ENCODE measurements at regions not wholly inside any gene's neighbourhood (a gene's known extent, or its start where the extent isn't known, plus 50 kb on each side); places are given as distances from the start of the nearest gene placed in this dataset.
A peak's percentile ranks its signal among the peaks of the same experiment; 100 is the strongest.
"Not testable (repeated sequence)": the region's sequence is repeated elsewhere in the genome, so short reads cannot be mapped to it uniquely, and the experiment has no call there.

DNA sequence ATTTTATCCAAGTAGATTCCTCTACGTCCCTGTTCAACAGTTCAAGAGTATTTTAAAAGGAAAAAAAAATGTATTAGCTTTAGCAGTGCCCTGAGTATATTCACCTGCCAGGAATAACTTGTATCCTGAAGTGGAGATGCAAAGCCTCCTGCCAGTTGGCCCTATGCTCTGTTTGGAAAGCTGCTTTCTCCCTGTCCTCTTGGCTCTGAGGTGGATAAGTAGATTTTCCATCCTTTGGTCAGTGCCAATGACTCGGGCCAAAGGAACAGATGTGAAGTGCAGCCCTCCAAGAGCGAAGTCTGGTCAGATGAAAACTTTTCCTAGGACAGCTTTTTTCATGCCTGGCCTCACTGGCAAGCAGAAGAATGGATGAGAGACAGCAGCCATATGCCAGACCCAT lies 839.9 kb upstream of the TENM4 start:
- no peak for DNase-seq

DNA sequence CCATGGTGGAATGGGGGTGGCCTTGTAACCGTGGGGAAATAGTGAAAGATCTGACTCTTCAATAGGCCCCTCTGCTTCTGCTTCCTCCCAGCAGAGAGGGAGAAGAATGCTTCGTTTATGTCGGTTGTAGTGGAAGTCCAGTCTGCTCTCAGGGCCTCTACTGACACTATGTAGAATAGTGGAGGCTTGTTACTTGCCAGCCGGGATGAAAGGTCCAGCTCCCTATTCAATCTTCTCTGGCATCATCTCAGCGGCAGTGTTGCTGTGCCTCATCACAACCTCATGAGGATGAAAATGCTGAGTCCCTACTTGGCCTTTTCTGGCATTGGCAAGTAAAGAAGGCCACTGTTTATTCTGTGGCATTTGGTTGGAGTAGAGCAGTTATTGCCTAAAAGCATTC lies 820.9 kb upstream of the TENM4 start:
- DNase-seq, result no peak

DNA sequence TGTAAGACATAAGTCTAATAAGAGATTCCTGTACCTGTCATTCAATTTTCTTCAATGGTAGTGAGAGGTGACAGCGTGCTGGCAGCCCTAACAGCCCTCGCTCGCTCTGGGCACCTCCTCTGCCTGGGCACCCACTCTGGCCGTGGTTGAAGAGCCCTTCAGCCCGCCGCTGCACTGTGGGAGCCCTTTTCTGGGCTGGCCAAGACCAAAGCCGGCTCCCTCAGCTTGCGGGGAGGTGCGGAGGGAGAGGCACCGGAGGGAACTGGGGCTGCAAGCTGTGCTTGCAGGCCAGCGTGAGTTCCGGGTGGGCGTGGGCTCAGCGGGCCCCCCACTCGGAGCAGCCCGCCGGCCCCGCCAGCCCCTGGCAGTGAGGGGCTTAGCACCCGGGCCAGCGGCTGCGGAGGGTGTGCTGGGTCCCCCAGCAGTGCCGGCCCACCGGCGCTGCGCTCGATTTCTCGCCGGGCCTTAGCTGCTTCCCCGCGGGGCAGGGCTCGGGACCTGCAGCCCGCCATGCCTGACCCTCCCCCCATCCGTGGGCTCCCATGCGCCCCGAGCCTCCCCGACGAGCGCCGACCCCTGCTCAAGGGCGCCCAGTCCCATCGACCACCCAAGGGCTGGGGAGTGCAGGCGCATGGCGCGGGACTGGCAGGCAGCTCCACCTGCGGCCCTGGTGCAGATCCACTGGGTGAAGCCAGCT lies 816.6 kb upstream of the TENM4 start:
- DNase-seq, result not testable (repeated sequence)

DNA sequence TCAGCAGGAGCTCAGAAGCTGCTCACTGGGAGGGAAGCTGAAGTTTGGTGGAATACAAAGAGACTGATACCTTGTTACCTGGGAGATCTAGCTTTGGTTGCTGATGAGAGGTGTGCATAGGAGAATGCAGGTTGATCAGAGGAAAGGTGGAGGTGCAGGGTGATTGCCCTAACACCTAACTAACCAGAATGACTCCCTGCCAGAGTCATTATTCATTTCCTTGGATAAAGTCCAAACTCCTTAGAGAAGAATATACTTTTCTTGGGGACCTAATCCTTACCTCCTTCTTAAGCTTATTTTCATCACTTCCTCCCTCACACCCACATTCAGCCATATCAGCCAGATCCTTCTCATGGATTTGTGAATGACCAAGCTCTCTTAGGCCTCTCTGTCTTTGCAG lies 814.2 kb upstream of the TENM4 start:
- no peak for DNase-seq

DNA sequence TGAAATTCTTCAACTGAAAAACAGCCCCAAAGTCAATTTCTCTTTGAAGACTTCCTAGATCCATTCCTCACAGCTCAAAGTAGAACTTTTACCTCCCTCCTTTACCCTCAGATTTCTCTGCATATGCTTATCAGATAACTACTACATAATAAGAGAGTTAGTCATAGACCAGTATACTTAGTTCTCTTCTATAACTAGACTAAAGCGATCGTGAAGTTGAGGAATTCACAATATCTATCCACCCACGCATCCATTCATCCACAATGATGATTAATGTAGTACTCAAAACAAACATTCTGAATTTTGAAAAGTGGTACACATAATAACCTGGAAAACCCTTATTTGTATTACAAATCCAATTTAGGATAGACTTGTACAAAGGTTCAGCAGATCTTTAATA lies 800.9 kb upstream of the TENM4 start:
- peak; percentile 86 for DNase-seq

DNA sequence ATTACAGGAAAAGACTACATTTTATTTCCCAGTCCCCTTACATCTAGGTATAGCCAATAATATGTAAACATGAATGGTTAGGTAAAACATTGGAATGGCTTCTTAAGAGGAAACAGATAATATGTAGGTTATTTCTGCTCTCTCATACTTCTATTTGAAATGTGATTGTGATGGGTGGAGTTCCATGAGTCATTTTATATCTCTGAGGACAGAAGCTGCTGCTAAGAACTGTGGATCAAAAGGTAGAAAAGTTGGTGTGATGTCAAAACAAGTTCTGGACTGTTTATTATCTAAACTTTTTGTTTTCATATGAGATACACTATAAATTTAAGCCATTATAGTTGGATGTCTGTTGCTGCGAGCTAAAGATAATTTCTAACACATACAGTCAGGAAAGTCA lies 799.4 kb upstream of the TENM4 start:
- peak; percentile 61 for DNase-seq

DNA sequence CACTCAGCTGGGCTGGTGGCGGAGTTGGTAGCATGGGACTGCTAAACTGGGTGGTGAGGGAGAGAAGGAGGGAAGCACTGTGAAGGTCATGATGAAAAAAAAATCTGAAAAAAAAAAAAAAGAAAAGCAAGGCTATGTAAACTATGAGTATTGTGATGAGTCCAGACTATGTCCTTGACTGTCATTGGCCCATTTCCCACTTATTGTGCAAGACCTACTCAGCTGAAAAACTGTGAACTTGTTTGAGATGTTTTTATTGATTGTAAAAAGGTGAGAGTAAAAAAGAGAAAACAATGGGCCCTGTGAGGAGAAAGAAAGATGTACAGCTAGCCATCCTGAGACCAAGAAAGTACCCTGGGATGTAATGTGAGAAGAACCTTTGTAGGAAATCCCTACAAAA lies 798.4 kb upstream of the TENM4 start:
- no peak for DNase-seq

DNA sequence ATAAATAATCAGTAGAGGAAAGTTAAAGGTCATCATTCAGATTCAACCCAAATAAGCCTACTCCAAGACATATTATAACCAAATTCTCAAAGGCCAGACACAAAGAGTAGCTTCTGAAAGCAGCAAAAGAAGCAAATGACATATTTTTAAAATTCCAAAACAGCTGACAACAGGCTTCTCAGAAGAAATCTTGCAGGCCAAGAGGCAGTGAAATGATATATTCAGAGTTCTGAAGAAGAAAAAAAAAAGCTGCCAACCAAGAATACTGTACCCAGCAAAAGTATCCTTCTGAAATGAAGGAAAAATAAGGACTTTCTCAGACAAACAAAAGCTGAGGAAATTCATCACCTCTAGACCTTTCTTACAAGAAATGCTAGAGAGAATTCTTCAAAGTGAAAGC lies 787.1 kb upstream of the TENM4 start:
- DNase-seq, result no peak

DNA sequence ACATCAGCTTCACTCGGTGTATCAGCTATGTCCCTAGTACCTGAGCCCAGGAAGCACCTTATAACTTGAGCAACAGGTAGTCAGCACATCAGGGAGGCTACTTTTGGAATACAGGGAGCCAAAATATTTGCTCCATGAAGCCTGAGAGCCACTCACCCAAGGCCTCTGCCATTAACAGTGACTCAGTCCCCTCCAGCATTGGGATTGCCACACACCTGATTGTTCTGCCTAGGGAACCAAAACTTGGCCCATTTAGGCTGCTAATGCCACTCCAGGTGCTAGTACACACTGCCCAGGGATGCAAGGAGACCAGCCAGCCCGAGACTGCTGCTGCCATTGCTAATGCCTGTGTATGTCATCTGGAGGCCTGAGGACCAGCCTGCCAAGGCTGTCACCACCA lies 773.6 kb upstream of the TENM4 start:
- no peak for DNase-seq

DNA sequence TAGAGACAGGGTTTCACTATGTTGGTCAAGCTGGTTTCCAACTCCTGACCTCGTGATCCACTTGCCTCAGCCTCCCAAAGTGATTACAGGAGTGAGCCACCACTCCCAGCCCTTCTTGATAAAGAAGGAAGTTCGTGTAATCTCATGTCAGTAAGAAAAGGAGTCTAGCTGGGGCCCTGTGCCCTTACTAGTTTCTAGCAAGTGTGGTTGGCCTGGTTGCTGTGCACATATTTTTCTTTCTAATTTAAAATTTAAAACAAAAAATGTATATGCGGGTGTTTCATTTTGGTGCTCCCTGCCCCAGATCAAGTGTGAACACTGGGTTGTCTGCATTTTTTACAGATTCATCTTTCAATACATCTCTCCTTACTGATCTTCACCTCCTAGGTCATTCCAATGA lies 770.8 kb upstream of the TENM4 start:
- DNase-seq, result no peak

DNA sequence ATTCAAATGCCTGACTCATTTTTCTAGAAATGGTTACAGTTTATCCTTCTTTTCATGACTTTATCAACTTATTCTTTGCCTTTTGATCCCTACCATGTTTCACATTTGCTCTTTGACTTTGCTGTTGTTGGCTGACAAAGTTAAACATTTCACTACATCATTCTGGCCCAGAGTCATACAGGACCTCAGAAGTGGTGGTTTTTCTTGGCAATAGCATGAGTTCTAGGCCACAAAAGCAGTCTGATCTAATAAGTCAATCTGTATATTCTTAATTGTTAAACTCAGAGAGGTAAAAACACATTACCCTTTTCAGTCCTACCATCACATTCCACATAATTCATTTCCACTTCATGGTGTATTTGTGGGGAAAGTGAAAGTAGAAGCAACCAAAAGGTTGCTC lies 763.2 kb upstream of the TENM4 start:
- DNase-seq, result no peak

DNA sequence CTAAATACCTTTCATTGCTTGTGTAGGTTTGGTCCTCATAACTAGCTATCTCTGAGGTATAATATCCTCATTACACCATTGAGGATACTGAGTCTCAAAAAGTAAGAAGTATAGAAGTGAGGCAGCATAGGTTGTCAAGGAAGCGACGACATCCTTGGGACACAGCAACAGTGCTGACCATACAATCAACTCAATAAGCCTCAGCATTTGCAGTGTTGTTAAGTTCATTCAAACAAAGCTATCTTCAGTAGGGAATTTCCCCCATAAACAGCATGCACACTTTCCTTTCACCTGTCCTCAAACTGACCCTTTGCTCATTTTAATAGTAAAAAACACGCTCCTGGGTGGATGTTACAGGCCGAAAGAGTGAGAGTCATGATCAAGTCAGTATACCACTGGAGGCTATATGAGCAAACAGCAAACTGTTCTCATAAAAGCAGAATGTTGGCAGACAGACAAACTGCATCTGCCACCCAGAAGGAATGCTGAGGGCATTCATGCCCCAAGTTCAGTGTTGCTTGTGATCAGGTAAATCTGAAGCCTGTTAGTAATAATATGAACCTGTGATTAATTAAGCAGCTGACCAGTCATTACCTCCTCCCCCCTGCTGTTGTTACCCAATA lies 756.2 kb upstream of the TENM4 start:
- DNase-seq, result no peak

DNA sequence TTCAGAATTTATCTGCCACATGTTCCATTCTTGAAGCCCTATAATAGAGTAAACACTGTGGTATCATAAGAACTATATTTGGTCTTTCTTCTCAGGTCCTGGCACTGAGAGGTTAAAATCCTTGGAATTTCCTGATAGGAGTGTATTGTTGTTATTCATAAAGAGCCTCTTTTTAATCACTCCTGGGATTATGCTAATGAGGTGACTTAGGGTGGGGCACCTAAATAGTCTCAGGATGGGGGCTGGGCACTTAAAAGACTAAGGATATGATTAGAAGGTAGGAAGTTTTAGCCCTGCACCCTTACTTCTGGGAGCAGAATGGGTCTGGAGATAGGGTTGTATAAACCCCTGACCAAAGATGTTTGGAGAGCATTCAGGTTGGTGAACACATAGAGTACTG lies 755.2 kb upstream of the TENM4 start:
- no peak for DNase-seq

DNA sequence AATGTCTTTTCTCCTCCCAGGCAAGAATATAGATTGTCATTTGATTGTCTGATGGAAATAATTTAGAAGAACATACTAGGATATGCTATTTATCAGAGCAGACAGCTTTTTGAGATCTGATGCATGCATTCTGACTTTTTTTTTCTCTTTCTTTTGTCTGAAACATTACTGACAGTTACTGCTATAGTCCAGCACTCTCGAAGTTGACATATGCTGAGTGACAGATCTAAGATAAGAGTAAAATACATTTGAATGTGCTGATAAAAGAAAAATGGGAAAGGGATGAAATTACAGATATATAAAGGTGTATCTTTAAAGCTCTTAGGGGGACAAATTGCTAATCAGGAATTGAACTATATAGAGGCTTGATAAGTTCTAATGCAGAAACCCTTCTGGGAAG lies 753.8 kb upstream of the TENM4 start:
- DNase-seq, result no peak

DNA sequence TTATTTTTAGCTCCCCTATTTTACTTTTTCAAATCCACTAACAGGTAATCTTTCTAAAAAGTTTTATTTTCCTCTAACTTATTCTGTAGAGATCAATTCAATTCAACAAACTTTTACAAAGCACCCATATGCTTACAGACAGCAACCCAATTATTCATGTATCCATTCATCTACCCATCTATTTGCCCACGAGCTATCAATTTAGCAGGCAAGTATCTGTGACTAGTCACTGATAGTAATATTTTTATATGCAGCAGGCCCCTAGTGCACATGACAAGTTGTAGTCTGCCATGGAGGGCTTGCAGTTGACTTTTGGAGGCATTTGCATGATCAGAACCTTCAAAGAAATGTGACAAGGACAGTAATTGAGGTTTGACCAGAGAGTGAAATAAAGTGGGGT lies 753.2 kb upstream of the TENM4 start:
- no peak for DNase-seq

DNA sequence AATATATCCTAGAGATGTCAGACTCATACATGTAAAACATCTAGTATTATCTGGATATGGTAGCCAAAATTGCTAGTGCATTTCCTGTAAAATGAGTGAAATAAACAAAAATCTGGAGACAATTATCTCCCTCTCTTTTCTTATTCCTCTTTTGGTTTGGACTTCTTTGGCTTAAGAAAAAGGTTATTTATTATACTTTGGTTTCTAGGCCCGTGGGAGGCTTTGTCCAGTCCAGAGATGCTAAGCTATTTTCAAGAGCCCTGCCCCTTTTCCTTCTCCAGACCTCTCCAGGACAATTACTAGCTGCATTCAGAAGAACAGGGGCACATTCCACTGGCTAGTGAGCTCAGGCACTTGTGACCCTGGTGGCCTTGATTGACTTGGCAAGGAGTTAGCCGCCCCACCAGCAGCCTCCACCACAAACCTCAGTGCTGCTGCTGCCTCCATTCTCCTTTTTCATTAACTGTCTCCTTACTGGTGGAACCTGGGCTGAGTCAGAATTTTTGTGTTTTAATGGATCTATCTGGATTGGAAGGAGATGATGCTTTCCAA lies 747.3 kb upstream of the TENM4 start:
- no peak for DNase-seq

DNA sequence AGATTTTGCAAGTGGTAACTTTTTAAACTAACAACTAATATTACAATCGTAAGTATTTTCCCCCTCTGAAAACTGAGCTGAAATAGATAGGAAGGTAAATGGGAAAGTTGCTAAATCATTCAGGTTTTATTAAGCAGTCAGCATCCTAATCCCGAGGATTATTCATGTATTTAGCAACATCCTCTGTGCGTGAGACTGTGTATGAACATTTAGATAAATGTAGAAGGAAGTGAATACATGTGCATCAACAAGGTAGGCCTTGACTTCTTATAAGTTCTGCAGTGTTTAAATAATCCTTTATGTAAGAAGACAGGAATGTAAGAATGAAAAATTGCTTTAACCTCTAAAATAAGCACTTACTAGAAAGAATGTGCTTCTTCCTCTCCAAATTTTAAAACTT lies 745.9 kb upstream of the TENM4 start:
- peak; percentile 19 for DNase-seq

DNA sequence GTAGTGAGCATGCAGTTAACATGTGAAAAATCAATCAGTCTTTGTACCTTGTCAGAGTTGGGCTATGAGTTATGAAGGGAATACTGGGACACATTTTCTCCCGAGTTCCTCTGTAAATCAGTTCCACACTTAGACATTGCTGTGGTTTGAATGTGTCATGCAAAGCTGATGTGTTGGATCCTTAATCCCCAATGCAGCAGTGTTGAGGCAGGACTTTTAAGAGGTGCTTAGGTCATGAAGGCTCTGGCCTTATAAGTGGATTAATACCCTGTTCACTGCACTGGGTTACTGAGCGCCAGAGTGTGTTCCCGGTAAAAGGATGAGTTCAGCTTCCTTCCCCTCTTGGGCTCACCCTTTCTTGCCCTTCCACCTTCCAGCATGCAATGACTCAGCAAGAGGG lies 742.1 kb upstream of the TENM4 start:
- no peak for DNase-seq

DNA sequence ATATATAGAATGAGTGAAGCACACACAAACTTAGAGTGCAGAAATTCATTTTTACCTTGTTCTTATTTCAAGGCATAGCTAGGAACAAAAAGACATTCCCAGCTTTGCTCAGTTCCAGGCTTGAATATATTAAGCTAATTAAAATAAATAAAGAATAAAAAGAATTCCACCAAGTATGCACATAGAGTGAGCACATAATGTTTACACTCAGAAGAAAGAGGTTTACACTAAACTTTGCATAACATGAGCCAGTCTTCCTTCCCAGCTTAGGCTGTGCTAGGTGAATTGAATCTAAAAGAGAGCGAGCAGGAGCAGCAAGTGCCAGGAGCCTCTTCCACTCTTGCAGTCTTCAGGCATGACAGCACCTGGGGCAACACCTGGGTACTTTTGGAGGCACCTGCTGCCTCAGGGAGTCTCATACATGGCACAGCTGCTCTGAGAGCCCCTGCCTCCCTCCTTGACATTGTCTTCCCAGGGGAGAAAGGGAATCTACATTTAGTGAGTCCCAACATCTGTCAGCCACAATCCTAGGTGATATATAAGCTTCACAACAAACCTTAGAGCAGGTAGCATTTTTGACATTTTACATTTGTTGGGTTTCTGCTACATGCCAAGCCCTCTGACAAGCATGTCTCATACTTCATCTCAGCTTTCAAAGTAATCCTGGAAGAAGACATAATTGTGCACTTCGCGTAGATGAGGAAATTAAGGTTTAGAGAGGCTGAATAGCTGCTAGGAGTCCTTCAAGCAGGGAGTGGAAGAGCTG lies 732.7 kb upstream of the TENM4 start:
- DNase-seq, result no peak

DNA sequence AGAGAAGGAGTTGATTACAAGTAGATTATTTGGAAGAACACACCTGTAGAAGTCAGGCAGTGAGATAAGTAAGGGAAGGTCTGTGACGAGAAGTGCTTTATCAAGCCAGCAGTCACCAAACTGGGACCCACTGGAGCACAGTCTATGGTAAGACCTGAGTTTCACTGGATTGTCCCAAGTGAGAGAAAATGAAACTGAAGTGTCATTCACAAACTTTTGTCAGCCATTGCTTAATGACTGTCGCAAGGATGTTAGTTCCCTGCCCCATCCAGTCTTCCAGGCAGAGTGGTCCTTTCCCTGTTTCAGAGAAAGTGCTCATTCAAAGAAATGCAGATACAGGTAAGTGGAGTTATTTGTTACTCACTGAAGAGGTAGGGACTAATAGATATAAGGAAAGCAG lies 728.0 kb upstream of the TENM4 start:
- no peak for DNase-seq

DNA sequence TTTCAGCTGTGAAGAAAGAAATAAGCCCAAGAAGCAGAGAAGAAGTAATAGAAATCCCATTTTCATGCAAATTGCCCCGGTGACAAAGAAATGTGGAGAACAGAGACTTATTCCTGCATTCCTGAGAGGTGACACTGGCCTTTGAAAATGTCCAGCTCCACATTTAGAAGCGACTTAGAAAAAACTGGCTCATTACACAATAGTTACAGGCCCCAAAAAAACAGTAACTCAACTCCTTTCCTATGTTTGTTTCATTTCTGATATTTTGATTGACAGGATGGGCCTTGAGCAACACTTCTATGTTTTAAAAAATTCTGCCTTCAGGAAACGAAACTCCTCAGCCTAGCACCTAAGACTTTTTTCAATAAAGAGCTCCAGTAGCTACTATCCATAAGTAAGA lies 726.9 kb upstream of the TENM4 start:
- DNase-seq, result no peak

DNA sequence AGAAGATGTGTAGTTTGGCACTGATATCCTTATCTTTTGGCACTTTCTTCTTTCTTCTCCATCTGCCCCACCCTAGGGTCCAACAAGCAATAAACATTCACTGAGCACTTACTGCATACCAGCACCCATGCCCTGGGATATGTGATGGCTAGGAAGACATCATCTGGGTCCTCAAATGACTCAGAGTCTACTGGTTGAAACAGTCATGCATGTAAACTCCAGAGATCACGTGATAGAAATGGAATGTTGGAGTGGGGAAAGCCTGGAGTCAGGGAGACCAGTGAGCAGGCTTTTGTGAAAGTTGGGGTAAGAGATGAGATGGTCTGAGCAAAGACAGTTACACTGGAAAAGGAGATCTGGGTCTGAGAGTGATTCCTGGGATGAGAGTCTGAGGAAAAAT lies 724.9 kb upstream of the TENM4 start:
- DNase-seq, result peak; percentile 53

DNA sequence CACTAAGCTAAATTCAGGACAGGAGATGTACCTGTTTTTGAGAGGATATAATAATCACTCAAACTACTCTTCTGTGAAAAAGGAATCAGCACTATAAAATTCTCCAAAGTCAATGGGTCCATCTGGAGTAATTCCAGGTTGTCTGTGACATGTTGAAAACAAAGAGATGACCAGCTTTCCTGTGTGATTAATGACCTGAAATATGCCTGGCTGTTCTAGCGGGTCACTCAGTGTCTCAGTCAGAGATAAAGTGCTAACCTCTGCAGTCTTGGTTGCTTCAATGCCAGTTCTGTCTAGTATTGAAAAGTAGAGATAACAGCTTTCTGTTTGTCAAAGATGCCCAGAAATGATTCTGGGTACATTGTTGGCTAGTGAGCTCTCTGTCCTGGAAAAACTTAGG lies 722.6 kb upstream of the TENM4 start:
- DNase-seq, result peak; percentile 41

DNA sequence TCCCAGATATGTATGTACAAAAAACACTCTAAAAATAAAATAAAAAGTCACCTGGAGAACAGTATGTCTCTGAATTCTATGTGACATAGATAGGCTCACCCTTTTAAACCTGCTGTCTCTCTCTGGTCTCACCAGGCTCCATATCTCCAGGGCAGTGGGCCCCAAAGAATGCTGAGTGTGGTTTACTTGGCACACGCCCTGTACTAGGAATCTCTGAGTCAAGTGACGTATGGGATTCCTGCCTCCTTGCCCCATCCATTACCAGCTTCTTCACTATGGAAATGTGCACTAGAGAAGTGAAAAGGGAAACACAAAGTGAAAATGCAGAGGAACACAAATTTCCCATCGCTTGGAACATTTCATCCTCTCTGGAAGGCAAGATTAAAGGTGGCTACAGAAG lies 722.2 kb upstream of the TENM4 start:
- peak; percentile 92 for DNase-seq
